Common myeloid progenitor, CD34-positive (primary cell): ENCODE measurements at regions not wholly inside any gene's neighbourhood (a gene's known extent, or its start where the extent isn't known, plus 50 kb on each side); places are given as distances from the start of the nearest gene placed in this dataset.
A peak's percentile ranks its signal among the peaks of the same experiment; 100 is the strongest.

ENCODE experiments used
- CTCF ChIA-PET: fragments of 350-600 bp; sonication (Branson Sonifier 250); formaldehyde crosslinking; loops from one replicate; lab custom pipeline; 2021; ENCODE audit warnings: antibody characterized with exemption; lab: Charles Lee
- POLR2A ChIA-PET: fragments of 350-600 bp; sonication (Branson Sonifier 250); formaldehyde crosslinking; loops from one replicate; lab custom pipeline; 2021; ENCODE audit warnings: antibody characterized with exemption; lab: Charles Lee
- DNase-seq, 3 donors: peaks; one replicate each; pipeline versions ENCODE4 v3.0.0 to v3.0.0-alpha.2; 2013
- H3K27ac ChIP-seq, 2 experiments: 1 replicate in 1 of 2; 2 replicates in 1 of 2; pipeline ENCODE4 v1.7.0; 2013; ENCODE audit warnings: inconsistent platforms in 2 of 2, low read length in 2 of 2, mild to moderate bottlenecking in 2 of 2, low read depth in 1 of 2, moderate library complexity in 1 of 2; ENCODE audit not compliant: severe bottlenecking in 2 of 2, insufficient read depth in 1 of 2, poor library complexity in 1 of 2
- H3K27me3 ChIP-seq, 5 experiments: replicated peaks in 2 of 5; 1 replicate in 3 of 5; 2 replicates in 2 of 5; pipeline versions ENCODE4 v1.6.1 to v1.7.0; 2013; ENCODE audit warnings: low read length in 4 of 5, mild to moderate bottlenecking in 2 of 5, moderate library complexity in 2 of 5, inconsistent platforms in 1 of 5; ENCODE audit not compliant: insufficient read depth in 5 of 5, control insufficient read depth in 4 of 5
- H3K36me3 ChIP-seq, 4 experiments: 1 replicate in 2 of 4; 2 replicates in 2 of 4; pipeline versions ENCODE4 v1.6.1 to v1.7.0; 2013; ENCODE audit warnings: low read length in 3 of 4, control low read depth in 1 of 4, mild to moderate bottlenecking in 1 of 4; ENCODE audit not compliant: control insufficient read depth in 4 of 4, insufficient read depth in 4 of 4
- H3K4me1 ChIP-seq, 4 experiments: 1 replicate in 3 of 4; 2 replicates in 1 of 4; pipeline versions ENCODE4 v1.6.1 to v1.7.1; 2013; ENCODE audit warnings: low read length in 3 of 4, mild to moderate bottlenecking in 3 of 4, control low read depth in 1 of 4, inconsistent platforms in 1 of 4, moderate library complexity in 1 of 4; ENCODE audit not compliant: control insufficient read depth in 4 of 4, insufficient read depth in 4 of 4; ENCODE audit errors: control extremely low read depth in 1 of 4
- H3K4me3 ChIP-seq, 7 experiments: 1 replicate in 4 of 7; 2 replicates in 3 of 7; pipeline versions ENCODE4 v1.5.1 to v1.7.0; 2013; ENCODE audit warnings: mild to moderate bottlenecking in 7 of 7, low read length in 6 of 7, moderate library complexity in 6 of 7, inconsistent platforms in 2 of 7, low read depth in 2 of 7, control low read depth in 1 of 7; ENCODE audit not compliant: insufficient read depth in 4 of 7, control insufficient read depth in 1 of 7; ENCODE audit errors: extremely low read depth in 1 of 7
- H3K9me3 ChIP-seq, 5 experiments: 1 replicate in 4 of 5; 2 replicates in 1 of 5; pipeline versions ENCODE4 v1.6.1 to v1.7.1; 2013; ENCODE audit warnings: low read length in 4 of 5, mild to moderate bottlenecking in 2 of 5, inconsistent platforms in 1 of 5, low read depth in 1 of 5, moderate library complexity in 1 of 5; ENCODE audit not compliant: control insufficient read depth in 4 of 5, insufficient read depth in 2 of 5; ENCODE audit errors: control extremely low read depth in 1 of 5
- WGBS: methylation state at CpG from one replicate; pipeline ENCODE4 v1.1.5; 2013; ENCODE audit not compliant: insufficient coverage; 5-methylcytosine and 5-hydroxymethylcytosine counted together

DNA sequence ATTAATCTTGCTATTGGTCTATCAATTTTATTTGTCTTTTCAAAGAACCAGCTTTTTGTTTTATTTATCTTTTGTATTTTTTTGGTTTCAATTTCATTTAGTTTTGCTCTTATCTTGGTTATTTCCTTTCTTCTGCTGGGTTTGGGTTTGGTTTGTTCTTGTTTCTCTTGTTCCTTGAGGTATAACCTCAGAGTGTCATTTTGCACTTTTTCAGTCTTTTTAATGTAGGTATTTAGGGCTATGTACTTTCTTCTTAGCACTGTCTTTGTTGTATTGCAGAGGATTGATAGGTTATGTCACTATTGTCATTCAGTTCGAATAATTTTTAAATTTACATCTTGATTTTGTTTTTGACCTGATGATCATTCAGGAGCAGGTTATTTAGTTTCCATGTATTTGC, 92.7 kb upstream of the DCD start:
- H3K27me3 ChIP-seq: no peaks in the 10 kb centered on the region
- peaks cover 0 to 11% (median 0%) of the 10 kb centered on the region in 5 experiments for H3K9me3 ChIP-seq
- 80% methylated on average over 1 of the region's 1 CpG for WGBS
- no peak overlapping the region for H3K4me3 ChIP-seq
- H3K4me1 ChIP-seq: no peaks in the 10 kb centered on the region
- DNase-seq: no peak
- CTCF ChIA-PET: interaction anchor here (1.2 to 1.5 kb wide), 2 partner anchors 8 to 16 kb away, joined by 3 to 4 read pairs; no protein-coding TSS in a partner anchor
- no peak overlapping the region for H3K27ac ChIP-seq
- POLR2A ChIA-PET: no interaction called here
- no peaks in the 10 kb centered on the region for H3K36me3 ChIP-seq

DNA sequence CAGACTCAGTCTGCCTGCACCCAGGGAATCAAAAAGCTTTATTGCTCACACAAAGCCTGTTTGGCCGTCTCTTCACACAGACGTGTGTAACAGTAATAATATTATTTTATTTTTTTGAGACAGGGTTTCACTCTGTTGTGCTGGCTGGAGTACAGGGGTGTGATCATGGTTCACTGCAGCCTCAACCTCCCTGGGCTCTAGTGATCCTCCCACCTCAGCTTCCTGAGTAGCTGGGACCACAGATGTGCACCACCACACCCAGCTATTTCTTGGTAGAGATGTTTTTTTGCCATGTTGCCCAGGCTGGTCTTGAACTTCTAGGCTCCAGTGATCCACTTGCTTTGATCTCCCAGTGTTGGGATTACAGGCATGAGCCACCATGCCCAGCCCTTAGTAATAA, 88.4 kb upstream of the DCD start:
- POLR2A ChIA-PET: no interaction called here

DNA sequence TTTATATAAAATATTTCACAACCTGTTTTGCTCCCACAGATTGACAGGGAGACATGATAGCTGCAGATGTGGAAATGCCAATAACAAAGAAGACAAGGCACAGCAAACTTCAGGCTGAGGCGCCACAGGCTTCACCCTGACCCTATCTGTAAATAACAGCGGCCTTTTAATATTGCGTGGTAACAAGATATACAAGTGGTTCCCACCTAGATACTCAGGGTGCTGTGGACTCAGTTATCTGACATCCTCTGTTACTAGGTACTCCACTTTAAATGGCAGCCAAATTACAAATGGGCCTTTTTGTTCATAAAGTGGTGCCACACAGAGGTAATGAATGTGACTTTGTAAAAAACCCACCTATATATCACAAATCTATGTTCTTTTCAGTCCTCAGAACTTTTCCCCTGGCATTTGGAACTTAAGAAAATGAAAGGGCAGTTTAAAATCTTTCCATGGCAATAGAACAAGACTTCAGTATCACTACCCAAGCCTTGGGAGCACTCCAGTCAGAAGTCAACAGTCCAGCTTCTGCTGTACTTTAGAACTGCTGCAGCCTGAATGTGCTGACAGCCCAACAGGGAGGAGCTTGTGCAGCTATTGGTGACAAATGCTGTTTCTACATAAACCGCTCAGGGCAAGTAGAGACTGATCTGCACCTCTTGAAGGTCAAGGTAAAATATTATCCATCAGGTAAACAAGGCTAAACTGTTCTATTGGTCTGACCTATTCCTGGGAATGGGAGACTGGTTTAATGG, 86.2 kb upstream of the DCD start:
- DNase-seq: no peak
- Histone ChIP-seq H3K27me3 (no peaks in the 10 kb centered on the region), H3K4me1 (no peaks in the 10 kb centered on the region), H3K9me3 (peaks cover 0 to 2% (median 0%) of the 10 kb centered on the region in 5 experiments), H3K4me3 (no peak overlapping the region), H3K27ac (no peak overlapping the region), H3K36me3 (no peaks in the 10 kb centered on the region)
- POLR2A ChIA-PET: no interaction called here
- CTCF ChIA-PET: interaction anchor here (0.7 to 2.2 kb wide), 6 partner anchors 10 to 884 kb away, joined by 3 to 7 read pairs (median 3); no protein-coding TSS in a partner anchor
- WGBS: 100% methylated on average over 4 of the region's 4 CpGs

More for the DNA sequence above, 88.4 kb upstream of the DCD start:
- no CpG with 5 or more reads among the region's 2 CpGs for WGBS
- no peaks in the 10 kb centered on the region for H3K27me3 ChIP-seq
- CTCF ChIA-PET: interaction anchor here (0.9 to 1.5 kb wide), 2 partner anchors 10 to 332 kb away, joined by 3 read pairs; no protein-coding TSS in a partner anchor
- H3K9me3 ChIP-seq: peaks cover 0 to 2% (median 0%) of the 10 kb centered on the region in 5 experiments
- no peaks in the 10 kb centered on the region for H3K36me3 ChIP-seq
- no peaks in the 10 kb centered on the region for H3K4me1 ChIP-seq
- no peak overlapping the region for H3K4me3 ChIP-seq
- no peak overlapping the region for H3K27ac ChIP-seq
- DNase-seq: no peak

DNA sequence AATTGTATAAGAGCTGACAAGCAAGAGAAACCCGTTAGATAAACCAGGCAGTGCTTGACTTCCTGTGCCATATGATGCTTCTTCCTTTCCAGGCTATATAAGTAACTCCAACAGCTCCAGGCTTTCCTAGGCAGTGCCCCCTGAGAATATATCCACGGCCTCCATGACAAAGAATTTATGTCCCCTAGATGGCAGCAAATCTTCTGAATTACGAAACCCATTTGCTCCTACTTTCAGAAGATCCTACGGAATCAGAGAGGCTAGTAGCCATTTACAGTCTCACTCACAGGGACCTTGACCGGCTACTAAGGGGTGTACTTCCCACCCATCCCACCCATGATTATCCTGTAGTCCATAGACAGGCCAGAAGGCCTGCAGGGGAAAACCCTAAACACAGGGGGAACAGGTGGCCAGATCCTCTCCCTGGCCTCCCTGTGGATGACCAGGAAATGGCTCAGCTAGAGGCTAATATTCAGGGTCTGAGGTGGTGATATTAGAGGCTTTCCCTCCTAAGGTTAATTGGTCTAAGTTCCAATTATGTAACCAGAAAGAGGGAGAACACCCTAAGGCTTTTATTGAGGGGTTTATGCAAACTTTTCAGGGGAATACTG, 77.2 kb upstream of the DCD start:
- Histone ChIP-seq H3K4me3 (no peak overlapping the region), H3K4me1 (no peaks in the 10 kb centered on the region), H3K9me3 (no peaks in the 10 kb centered on the region), H3K36me3 (no peaks in the 10 kb centered on the region), H3K27ac (no peak overlapping the region), H3K27me3 (peaks cover 0 to 5% (median 0%) of the 10 kb centered on the region in 5 experiments)
- ChIA-PET CTCF (interaction anchor here (0.6 to 2.4 kb wide), 14 partner anchors 13 to 987 kb away, joined by 3 to 16 read pairs (median 4); no protein-coding TSS in a partner anchor), POLR2A (no interaction called here)
- 19% methylated on average over 5 of the region's 5 CpGs for WGBS
- DNase-seq: peak; percentile 36 to 52 (median 50)

DNA sequence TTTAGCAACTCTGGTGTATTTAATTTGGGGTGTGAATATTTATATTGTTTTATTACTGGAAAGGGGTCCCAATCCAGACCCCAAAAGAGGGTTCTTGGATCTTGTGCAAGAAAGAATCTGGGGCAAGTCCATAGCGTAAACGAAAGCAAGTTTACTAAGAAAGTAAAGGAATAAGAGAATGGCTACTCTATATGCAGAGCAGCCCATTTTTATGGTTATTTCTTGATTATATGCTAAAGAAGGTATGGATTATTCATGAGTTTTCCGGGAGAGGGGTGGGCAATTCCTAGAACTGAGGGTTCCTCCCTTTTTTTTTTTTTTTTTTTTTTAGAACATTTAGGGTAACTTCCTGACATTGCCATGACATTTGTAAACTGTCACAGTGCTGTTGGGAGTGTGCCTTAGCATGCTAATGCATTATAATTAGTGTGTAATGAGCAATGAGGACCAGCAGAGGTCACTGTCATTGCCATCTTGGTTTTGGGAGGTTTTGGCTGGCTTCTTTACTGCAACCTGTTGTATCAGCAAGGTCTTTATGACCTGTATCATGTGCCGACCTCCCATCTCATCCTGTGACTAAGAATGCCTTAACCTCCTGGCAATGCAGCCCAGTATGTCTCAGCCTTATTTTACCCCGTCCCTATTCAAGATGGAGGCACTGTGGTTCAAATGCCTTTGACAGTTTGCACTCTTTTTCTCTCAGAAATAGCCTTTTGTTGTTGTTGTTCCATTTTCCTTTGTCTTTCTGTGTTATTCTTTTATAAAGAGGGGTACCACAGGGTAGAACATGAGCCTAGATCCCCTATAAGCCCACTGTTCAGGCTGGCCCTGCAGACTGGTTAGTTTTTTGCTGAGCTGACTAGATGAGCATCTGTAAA, 75.5 kb upstream of the DCD start:
- peak; percentile 46 to 73 (median 65) for DNase-seq
- Histone ChIP-seq H3K4me3 (no peak overlapping the region), H3K27me3 (peaks cover 0 to 5% (median 0%) of the 10 kb centered on the region in 5 experiments), H3K36me3 (no peaks in the 10 kb centered on the region), H3K9me3 (no peaks in the 10 kb centered on the region), H3K27ac (no peak overlapping the region), H3K4me1 (no peaks in the 10 kb centered on the region)
- ChIA-PET CTCF (interaction anchor here (0.6 to 2.4 kb wide), 16 partner anchors 11 to 1093 kb away, joined by 3 to 16 read pairs (median 4); no protein-coding TSS in a partner anchor), POLR2A (no interaction called here)
- 100% methylated on average over 2 of the region's 5 CpGs for WGBS

DNA sequence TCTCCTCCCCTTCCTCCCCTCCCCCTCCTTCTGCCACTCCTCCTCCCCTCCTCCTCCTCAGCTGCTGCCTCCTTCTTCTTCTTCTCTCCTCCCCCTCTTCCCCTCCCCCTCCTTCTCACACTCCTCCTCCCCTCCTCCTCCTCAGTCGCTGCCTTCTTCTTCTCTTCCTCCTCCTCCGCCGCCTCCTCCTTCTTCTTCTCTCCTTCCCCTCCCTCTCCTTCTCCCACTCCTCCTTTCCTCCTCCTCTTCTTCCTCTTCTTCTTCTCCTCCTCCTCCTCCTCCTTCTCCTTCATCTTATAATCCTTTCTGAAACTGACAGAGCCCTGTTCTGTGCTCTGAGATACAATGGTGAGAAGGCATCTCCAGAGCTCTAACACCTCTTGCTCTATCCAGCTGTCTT, 73.1 kb upstream of the DCD start:
- H3K4me3 ChIP-seq: no peak overlapping the region
- H3K36me3 ChIP-seq: no peaks in the 10 kb centered on the region
- ChIA-PET CTCF (interaction anchor here (0.8 to 1.8 kb wide), 5 partner anchors 9 to 141 kb away, joined by 3 to 9 read pairs (median 4); no protein-coding TSS in a partner anchor), POLR2A (no interaction called here)
- DNase-seq: no peak
- no peaks in the 10 kb centered on the region for H3K4me1 ChIP-seq
- WGBS: 90% methylated on average over 2 of the region's 3 CpGs
- H3K27me3 ChIP-seq: peaks cover 0 to 5% (median 0%) of the 10 kb centered on the region in 5 experiments
- no peaks in the 10 kb centered on the region for H3K9me3 ChIP-seq
- H3K27ac ChIP-seq: no peak overlapping the region
